WERI-Rb-1 (cell line): ENCODE measurements at regions not wholly inside any gene's neighbourhood (a gene's known extent, or its start where the extent isn't known, plus 50 kb on each side); places are given as distances from the start of the nearest gene placed in this dataset.
"Not testable (repeated sequence)": the region's sequence is repeated elsewhere in the genome, so short reads cannot be mapped to it uniquely, and the experiment has no call there.

Experiments
- DNase-seq: peaks from one replicate; pipeline ENCODE4 v3.0.0-alpha.2; 2020
- H3K27ac ChIP-seq: fragments of 250-450 bp; sonication (Bioruptor Pico); 2 replicates; pipeline ENCODE4 v1.5.1; 2020; ENCODE audit warnings: mild to moderate bottlenecking, moderate library complexity
- H3K27me3 ChIP-seq: fragments of 250-450 bp; sonication (Bioruptor Pico); 2 replicates; pipeline ENCODE4 v1.5.1; 2021; ENCODE audit warnings: mild to moderate bottlenecking, low read depth, moderate library complexity; ENCODE audit not compliant: insufficient read depth, severe bottlenecking
- H3K36me3 ChIP-seq: fragments of 250-450 bp; sonication (Bioruptor Pico); 2 replicates; pipeline ENCODE4 v1.5.1; 2020; ENCODE audit warnings: mild to moderate bottlenecking, moderate library complexity
- H3K4me3 ChIP-seq: 2 replicates; pipeline ENCODE4 v1.5.1; 2011; ENCODE audit warnings: low read depth, mild to moderate bottlenecking, control low read depth, low read length
- H3K9me3 ChIP-seq: fragments of 250-450 bp; sonication (Bioruptor Pico); 2 replicates; pipeline ENCODE4 v1.5.1; 2021; ENCODE audit warnings: mild to moderate bottlenecking, moderate library complexity; ENCODE audit not compliant: severe bottlenecking
- TF ChIP-seq, protein P1 (sequence below): IDR thresholded peaks from 2 replicates; pipeline ENCODE4 v1.5.1; 2011; ENCODE audit warnings: low read depth, mild to moderate bottlenecking, control low read depth, inconsistent platforms, low read length

DNA sequence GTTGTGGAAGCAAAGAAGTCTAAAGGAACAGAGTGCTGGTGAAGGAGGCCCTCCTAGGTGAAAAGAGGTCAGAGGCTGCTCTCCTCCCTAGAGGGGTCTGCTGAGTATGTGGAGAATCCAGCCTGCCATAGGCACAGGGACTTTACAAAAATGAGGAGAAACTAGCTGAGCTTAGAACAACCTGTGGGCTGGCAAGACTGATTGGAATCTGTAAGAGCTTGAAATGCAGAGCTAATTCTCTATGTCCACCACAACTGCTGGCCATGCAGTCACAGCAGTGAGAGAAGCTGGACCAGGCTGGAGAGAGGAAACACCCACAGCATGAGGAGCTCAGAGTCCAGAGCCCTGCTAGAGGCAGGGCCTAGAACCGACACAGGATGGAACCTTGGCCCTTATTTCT lies 251.0 kb upstream of the MGAT5 start:
- H3K27me3 ChIP-seq, result no peaks in the 10 kb centered on the region
- no peaks in the 10 kb centered on the region for H3K9me3 ChIP-seq
- H3K36me3 ChIP-seq, result no peaks in the 10 kb centered on the region
- no peak overlapping the region for H3K4me3 ChIP-seq
- no peak for DNase-seq
- TF ChIP-seq, protein P1, sequence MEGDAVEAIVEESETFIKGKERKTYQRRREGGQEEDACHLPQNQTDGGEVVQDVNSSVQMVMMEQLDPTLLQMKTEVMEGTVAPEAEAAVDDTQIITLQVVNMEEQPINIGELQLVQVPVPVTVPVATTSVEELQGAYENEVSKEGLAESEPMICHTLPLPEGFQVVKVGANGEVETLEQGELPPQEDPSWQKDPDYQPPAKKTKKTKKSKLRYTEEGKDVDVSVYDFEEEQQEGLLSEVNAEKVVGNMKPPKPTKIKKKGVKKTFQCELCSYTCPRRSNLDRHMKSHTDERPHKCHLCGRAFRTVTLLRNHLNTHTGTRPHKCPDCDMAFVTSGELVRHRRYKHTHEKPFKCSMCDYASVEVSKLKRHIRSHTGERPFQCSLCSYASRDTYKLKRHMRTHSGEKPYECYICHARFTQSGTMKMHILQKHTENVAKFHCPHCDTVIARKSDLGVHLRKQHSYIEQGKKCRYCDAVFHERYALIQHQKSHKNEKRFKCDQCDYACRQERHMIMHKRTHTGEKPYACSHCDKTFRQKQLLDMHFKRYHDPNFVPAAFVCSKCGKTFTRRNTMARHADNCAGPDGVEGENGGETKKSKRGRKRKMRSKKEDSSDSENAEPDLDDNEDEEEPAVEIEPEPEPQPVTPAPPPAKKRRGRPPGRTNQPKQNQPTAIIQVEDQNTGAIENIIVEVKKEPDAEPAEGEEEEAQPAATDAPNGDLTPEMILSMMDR, result no peak
- no peak overlapping the region for H3K27ac ChIP-seq

DNA sequence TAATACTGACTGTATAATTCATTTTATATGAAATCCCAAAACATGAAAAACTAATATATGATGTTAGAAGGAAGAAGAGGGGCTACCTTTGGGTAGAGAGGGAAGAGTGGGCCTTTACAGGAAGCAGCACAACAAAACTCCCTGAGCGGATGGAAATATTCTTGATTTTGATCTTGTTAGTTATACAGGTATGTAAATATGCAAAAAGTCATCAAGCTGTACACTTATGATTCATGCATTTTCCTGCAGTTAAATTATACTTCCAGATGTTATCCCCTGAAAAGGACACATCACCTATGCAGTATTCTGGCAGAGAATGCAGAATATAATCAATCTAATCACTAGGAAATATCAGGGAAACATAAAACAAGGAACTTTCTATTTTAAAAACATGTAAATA lies 249.4 kb upstream of the MGAT5 start:
- no peak for DNase-seq
- Histone ChIP-seq H3K4me3 (no peak overlapping the region), H3K9me3 (no peaks in the 10 kb centered on the region), H3K36me3 (no peaks in the 10 kb centered on the region), H3K27ac (no peak overlapping the region), H3K27me3 (no peaks in the 10 kb centered on the region)
- TF ChIP-seq, protein P1, result no peak

DNA sequence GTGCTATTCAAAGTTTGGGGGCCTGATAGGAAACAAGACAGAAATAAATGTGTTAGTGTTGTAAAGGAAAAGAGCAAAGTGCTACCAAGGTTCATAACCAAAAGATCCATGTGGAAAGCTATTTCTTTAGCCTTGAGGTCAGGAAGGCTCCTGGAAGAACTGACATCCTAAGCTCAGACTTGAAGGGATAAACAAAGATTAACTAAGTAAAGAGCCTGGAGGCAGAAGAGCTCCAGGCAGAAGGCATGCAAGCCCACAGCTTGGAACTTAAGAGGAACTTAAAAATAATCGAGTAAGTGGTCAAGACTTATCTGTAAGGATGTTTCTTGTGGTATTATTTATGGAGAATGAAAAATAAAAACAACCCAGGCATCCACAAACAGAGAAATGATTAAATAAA lies 245.0 kb upstream of the MGAT5 start:
- H3K27ac ChIP-seq, result peak overlapping the region; percentile 59
- H3K36me3 ChIP-seq, result no peaks in the 10 kb centered on the region
- TF ChIP-seq, protein P1, result no peak
- no peak overlapping the region for H3K4me3 ChIP-seq
- DNase-seq, result peak; percentile 37
- H3K9me3 ChIP-seq, result no peaks in the 10 kb centered on the region
- no peaks in the 10 kb centered on the region for H3K27me3 ChIP-seq

DNA sequence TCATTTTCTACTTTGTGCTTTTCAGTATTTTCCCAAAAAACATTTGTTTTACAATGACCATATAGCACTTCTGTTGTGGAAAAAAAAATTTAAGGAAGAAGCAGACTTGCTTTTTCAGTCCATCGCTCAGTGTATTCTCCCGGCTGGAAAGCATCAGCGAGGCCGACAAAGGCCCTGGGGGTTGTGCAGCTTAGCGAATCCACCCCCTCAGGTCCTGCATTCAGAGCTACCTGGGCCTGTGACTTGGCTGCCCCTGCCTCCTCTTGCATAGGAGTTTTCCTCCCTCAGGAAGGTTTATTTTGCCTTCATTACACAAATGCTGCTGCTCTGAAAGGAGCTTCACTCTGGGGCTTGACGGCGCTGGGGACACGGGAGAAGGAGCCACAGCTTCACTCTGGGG lies 244.4 kb upstream of the MGAT5 start:
- no peak for DNase-seq
- Histone ChIP-seq H3K4me3 (no peak overlapping the region), H3K36me3 (no peaks in the 10 kb centered on the region), H3K27me3 (no peaks in the 10 kb centered on the region), H3K27ac (peak overlapping the region; percentile 49), H3K9me3 (no peaks in the 10 kb centered on the region)
- TF ChIP-seq, protein P1, result no peak

DNA sequence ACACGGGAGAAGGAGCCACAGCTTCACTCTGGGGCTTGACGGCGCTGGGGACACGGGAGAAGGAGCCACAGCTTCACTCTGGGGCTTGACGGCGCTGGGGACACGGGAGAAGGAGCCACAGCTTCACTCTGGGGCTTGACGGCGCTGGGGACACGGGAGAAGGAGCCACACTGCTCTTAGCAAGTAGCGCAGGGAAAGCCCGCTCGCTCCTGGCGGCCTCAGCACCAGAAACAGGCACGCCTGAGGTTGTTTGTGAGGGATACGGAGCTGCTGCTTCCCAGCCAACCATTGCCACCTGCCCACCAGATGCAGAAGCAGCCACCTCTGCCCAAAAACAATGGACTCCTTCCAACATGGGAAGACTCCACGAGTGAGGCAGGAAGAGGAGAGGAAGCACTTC lies 244.0 kb upstream of the MGAT5 start:
- H3K9me3 ChIP-seq, H3K27ac ChIP-seq, DNase-seq, H3K27me3 ChIP-seq, H3K4me3 ChIP-seq, H3K36me3 ChIP-seq: not testable (repeated sequence)

DNA sequence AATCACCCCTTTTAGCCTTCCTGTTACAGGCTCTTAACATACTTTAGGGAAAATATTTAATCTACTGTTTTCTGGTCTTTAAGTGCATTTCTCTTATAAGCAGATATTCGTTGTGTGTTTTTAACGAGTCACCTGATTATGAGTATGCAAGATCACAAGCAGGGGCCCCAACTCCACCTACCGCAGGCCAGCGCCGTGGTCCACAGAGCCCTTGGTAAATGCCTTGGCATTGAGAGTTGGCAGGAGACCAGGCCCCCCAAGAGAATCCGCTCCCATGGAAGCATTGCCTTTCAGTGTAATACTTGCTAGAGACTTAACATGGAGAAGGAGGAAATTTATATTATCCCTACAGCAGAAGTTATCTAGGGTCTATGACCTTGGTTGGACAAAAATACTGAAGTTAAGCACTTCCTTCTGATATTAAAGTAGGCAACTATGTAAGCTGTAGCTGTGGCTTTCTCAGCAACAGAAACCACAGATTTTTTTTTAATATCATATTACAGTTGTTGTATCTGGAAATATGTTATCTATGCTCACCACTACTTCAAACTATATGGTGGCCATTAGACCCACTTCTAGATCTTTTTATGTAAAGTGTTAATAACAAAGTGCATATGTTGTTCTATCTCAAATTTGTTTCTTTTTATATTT lies 241.8 kb upstream of the MGAT5 start:
- no peaks in the 10 kb centered on the region for H3K27me3 ChIP-seq
- no peak overlapping the region for H3K27ac ChIP-seq
- H3K36me3 ChIP-seq, result no peaks in the 10 kb centered on the region
- TF ChIP-seq, protein P1, result no peak
- H3K9me3 ChIP-seq, result no peaks in the 10 kb centered on the region
- DNase-seq, result no peak
- H3K4me3 ChIP-seq, result no peak overlapping the region
